Mesodermal cell (in vitro differentiated cells): ENCODE measurements at regions not wholly inside any gene's neighbourhood (a gene's known extent, or its start where the extent isn't known, plus 50 kb on each side); places are given as distances from the start of the nearest gene placed in this dataset.

Experiments
- H3K27ac ChIP-seq: 2 replicates; pipeline ENCODE4 v1.7.0; 2013; ENCODE audit warnings: mild to moderate bottlenecking, low read depth, low read length, moderate library complexity; ENCODE audit not compliant: severe bottlenecking
- H3K36me3 ChIP-seq: 2 replicates; pipeline ENCODE4 v1.7.1; 2013; ENCODE audit warnings: mild to moderate bottlenecking, low read length, moderate library complexity; ENCODE audit not compliant: control insufficient read depth, insufficient read depth
- H3K4me1 ChIP-seq: one replicate; pipeline ENCODE4 v1.7.1; 2013; ENCODE audit warnings: mild to moderate bottlenecking, low read length; ENCODE audit not compliant: insufficient read depth, control insufficient read depth, poor library complexity, severe bottlenecking
- H3K4me3 ChIP-seq: 2 replicates; pipeline ENCODE4 v1.7.0; 2013; ENCODE audit warnings: low read length, control low read depth, mild to moderate bottlenecking; ENCODE audit not compliant: insufficient read depth, poor library complexity, severe bottlenecking; ENCODE audit errors: extremely low read depth
- H3K9me3 ChIP-seq: 2 replicates; pipeline ENCODE4 v1.7.1; 2013; ENCODE audit warnings: mild to moderate bottlenecking, low read length, moderate library complexity; ENCODE audit not compliant: control insufficient read depth
- WGBS, 2 experiments: methylation state at CpG; one replicate each; pipeline ENCODE4 v1.1.5; 2013; ENCODE audit warnings: missing lambda C conversion rate in 2 of 2; ENCODE audit not compliant: insufficient coverage in 2 of 2; 5-methylcytosine and 5-hydroxymethylcytosine counted together

- Histone ChIP-seq H3K36me3 (no peaks in the 10 kb centered on the region), H3K27ac (no peak overlapping the region), H3K4me1 (no peaks in the 10 kb centered on the region), H3K9me3 (no peaks in the 10 kb centered on the region), H3K4me3 (no peak overlapping the region)
- 94 to 98% methylated on average over 3 of the region's 4 CpGs for WGBS, 2 experiments
Observed at GRCh38 chr6:767755-768512, 75.0 kb upstream of the EXOC2 start.

GRCh38 chr6:766625-767024, 73.7 kb upstream of the EXOC2 start:
- H3K9me3 ChIP-seq = no peaks in the 10 kb centered on the region
- H3K36me3 ChIP-seq = no peaks in the 10 kb centered on the region
- H3K27ac ChIP-seq = no peak overlapping the region
- WGBS, 2 experiments = 57 to 93% methylated on average over 2 to 3 of the region's 5 CpGs
- no peak overlapping the region for H3K4me3 ChIP-seq
- H3K4me1 ChIP-seq = no peaks in the 10 kb centered on the region

GRCh38 chr6:761997-762396, 69.1 kb upstream of the EXOC2 start:
- 94 to 96% methylated on average over 11 to 13 of the region's 13 CpGs for whole genome bisulfite sequencing, 2 experiments
- no peak overlapping the region for H3K27ac ChIP-seq

GRCh38 chr6:760982-761955, 68.3 kb upstream of the EXOC2 start:
- H3K4me1 ChIP-seq = no peaks in the 10 kb centered on the region
- no peak overlapping the region for H3K27ac ChIP-seq
- H3K9me3 ChIP-seq = no peaks in the 10 kb centered on the region
- 92 to 93% methylated on average over 43 to 45 of the region's 48 CpGs for WGBS, 2 experiments
- no peak overlapping the region for H3K4me3 ChIP-seq
- H3K36me3 ChIP-seq = no peaks in the 10 kb centered on the region

More at GRCh38 chr6:761997-762396, 69.1 kb upstream of the EXOC2 start:
- H3K4me3 ChIP-seq = no peak overlapping the region
- no peaks in the 10 kb centered on the region for H3K36me3 ChIP-seq
- H3K4me1 ChIP-seq = no peaks in the 10 kb centered on the region
- no peaks in the 10 kb centered on the region for H3K9me3 ChIP-seq

- Histone ChIP-seq H3K27ac (no peak overlapping the region), H3K4me1 (no peaks in the 10 kb centered on the region), H3K36me3 (no peaks in the 10 kb centered on the region), H3K9me3 (no peaks in the 10 kb centered on the region), H3K4me3 (no peak overlapping the region)
- 86 to 100% methylated on average over 1 of the region's 3 CpGs for WGBS, 2 experiments
Observed at GRCh38 chr6:759729-760128, 66.8 kb upstream of the EXOC2 start.

- Histone ChIP-seq H3K4me3 (no peak overlapping the region), H3K36me3 (no peaks in the 10 kb centered on the region), H3K27ac (no peak overlapping the region), H3K9me3 (no peaks in the 10 kb centered on the region), H3K4me1 (no peaks in the 10 kb centered on the region)
Observed at GRCh38 chr6:756224-756623, 63.3 kb upstream of the EXOC2 start.

- H3K9me3 ChIP-seq = no peaks in the 10 kb centered on the region
- no peaks in the 10 kb centered on the region for H3K36me3 ChIP-seq
- 84 to 98% methylated on average over 3 of the region's 3 CpGs for WGBS, 2 experiments
- no peak overlapping the region for H3K27ac ChIP-seq
- H3K4me1 ChIP-seq = no peaks in the 10 kb centered on the region
- H3K4me3 ChIP-seq = no peak overlapping the region
Observed at GRCh38 chr6:754202-754601, 61.3 kb upstream of the EXOC2 start.

- no peak overlapping the region for H3K4me3 ChIP-seq
- no peaks in the 10 kb centered on the region for H3K4me1 ChIP-seq
- 84 to 100% methylated on average over 2 of the region's 3 CpGs for WGBS, 2 experiments
- no peaks in the 10 kb centered on the region for H3K9me3 ChIP-seq
- no peak overlapping the region for H3K27ac ChIP-seq
- no peaks in the 10 kb centered on the region for H3K36me3 ChIP-seq
Observed at GRCh38 chr6:753486-753885, 60.5 kb upstream of the EXOC2 start.

- H3K27ac ChIP-seq = no peak overlapping the region
- H3K4me1 ChIP-seq = no peaks in the 10 kb centered on the region
- H3K9me3 ChIP-seq = no peaks in the 10 kb centered on the region
- WGBS, 2 experiments = no CpG with 5 or more reads among the region's 2 CpGs
- H3K4me3 ChIP-seq = no peak overlapping the region
- H3K36me3 ChIP-seq = no peaks in the 10 kb centered on the region
Observed at GRCh38 chr6:752438-752837, 59.5 kb upstream of the EXOC2 start.

GRCh38 chr6:751765-752164, 58.8 kb upstream of the EXOC2 start:
- H3K36me3 ChIP-seq = no peaks in the 10 kb centered on the region
- WGBS, 2 experiments = 85 to 100% methylated on average over 1 to 2 of the region's 4 CpGs
- H3K4me1 ChIP-seq = no peaks in the 10 kb centered on the region
- H3K4me3 ChIP-seq = no peak overlapping the region
- no peak overlapping the region for H3K27ac ChIP-seq
- no peaks in the 10 kb centered on the region for H3K9me3 ChIP-seq

- WGBS, 2 experiments = 87 to 100% methylated on average over 3 of the region's 4 CpGs
Observed at GRCh38 chr6:747921-748320, 55.0 kb upstream of the EXOC2 start.

More at GRCh38 chr6:747921-748320, 55.0 kb upstream of the EXOC2 start:
- H3K36me3 ChIP-seq = no peaks in the 10 kb centered on the region
- H3K27ac ChIP-seq = no peak overlapping the region
- no peak overlapping the region for H3K4me3 ChIP-seq
- no peaks in the 10 kb centered on the region for H3K4me1 ChIP-seq
- no peaks in the 10 kb centered on the region for H3K9me3 ChIP-seq
